Right atrium auricular region (tissue), 2 donors: ENCODE measurements at regions not wholly inside any gene's neighbourhood (a gene's known extent, or its start where the extent isn't known, plus 50 kb on each side); places are given as distances from the start of the nearest gene placed in this dataset.

Source experiments
- DNase-seq: peaks from one replicate; pipeline ENCODE4 v3.0.0-alpha.2; 2019; ENCODE audit warnings: low spot score
- H3K27ac ChIP-seq, 2 donors: fragments of 200-600 bp; sonication (generic); 1 replicate in 1 of 2; 2 replicates in 1 of 2; pipeline ENCODE4 v1.5.1; 2016 to 2019
- H3K27me3 ChIP-seq, 2 donors: fragments of 200-600 bp; sonication (generic); one replicate each; pipeline versions ENCODE4 v1.5.1 to v1.6.0; 2017 to 2019
- H3K36me3 ChIP-seq: fragments of 200-600 bp; sonication (generic); one replicate; pipeline ENCODE4 v1.5.1; 2016
- H3K4me1 ChIP-seq, 2 donors: fragments of 200-600 bp; sonication (generic); one replicate each; pipeline versions ENCODE4 v1.5.1 to v1.6.0; 2017 to 2019
- H3K4me3 ChIP-seq, 2 donors: fragments of 200-600 bp; sonication (generic); 1 replicate in 1 of 2; 2 replicates in 1 of 2; pipeline ENCODE4 v1.5.1; 2017 to 2019; ENCODE audit warnings: mild to moderate bottlenecking in 1 of 2, moderate library complexity in 1 of 2
- H3K9me3 ChIP-seq, 2 donors: fragments of 200-600 bp; sonication (generic); one replicate each; pipeline ENCODE4 v1.5.1; 2019
- CTCF ChIP-seq, 2 donors: fragments of 200-600 bp; sonication (generic); IDR thresholded peaks; one replicate each; pipeline ENCODE4 v1.5.1; 2019; ENCODE audit warnings: antibody characterized with exemption in 2 of 2

GRCh38 chr18:56115071-56116015 is 523.0 kb downstream of the TXNL1 start:
- DNase-seq = no peak
- no peaks in the 10 kb centered on the region for H3K27me3 ChIP-seq
- no peak overlapping the region for H3K4me3 ChIP-seq
- no peak overlapping the region for H3K27ac ChIP-seq
- H3K9me3 ChIP-seq = no peaks in the 10 kb centered on the region
- H3K36me3 ChIP-seq = no peaks in the 10 kb centered on the region
- TF ChIP-seq CTCF (IDR thresholded peaks at IDR 0.05) = no peak
- no peaks in the 10 kb centered on the region for H3K4me1 ChIP-seq

DNA sequence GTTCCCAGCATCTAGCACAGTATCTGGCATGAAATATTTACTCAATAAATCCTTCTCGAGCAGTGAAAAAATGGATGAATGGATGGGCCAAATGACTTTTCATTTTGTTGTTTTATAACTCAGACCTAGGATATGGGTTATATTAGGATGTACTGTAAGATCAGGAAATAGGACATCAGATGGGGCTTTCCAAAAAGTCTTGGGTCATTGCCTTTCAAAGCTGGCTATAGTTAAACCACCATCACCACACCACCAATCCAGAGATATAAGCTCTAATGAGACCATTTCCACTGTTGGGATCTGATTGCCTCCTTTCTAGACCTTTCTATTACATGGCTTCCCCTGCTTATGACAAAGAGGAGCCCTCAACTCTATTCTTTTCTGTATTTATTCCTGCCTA is 525.0 kb upstream of the TCF4 start:
- no peak for TF ChIP-seq CTCF (IDR thresholded peaks at IDR 0.05)
- no peaks in the 10 kb centered on the region for H3K27me3 ChIP-seq
- H3K9me3 ChIP-seq = no peaks in the 10 kb centered on the region
- no peak overlapping the region for H3K4me3 ChIP-seq
- no peak overlapping the region for H3K27ac ChIP-seq
- peaks cover 0 to 5% of the 10 kb centered on the region in 2 donors for H3K4me1 ChIP-seq
- no peaks in the 10 kb centered on the region for H3K36me3 ChIP-seq
- DNase-seq = no peak

GRCh38 chr18:56112013-56112749 is 524.2 kb upstream of the TCF4 start:
- Histone ChIP-seq H3K27me3 (no peaks in the 10 kb centered on the region), H3K9me3 (no peaks in the 10 kb centered on the region), H3K4me1 (peaks cover 0 to 6% of the 10 kb centered on the region in 2 donors), H3K4me3 (no peak overlapping the region), H3K36me3 (no peaks in the 10 kb centered on the region), H3K27ac (no peak overlapping the region)
- DNase-seq = no peak
- no peak for TF ChIP-seq CTCF (IDR thresholded peaks at IDR 0.05)

- no peak overlapping the region for H3K27ac ChIP-seq
- H3K36me3 ChIP-seq = no peaks in the 10 kb centered on the region
- no peak for DNase-seq
- H3K9me3 ChIP-seq = no peaks in the 10 kb centered on the region
- peaks cover 0 to 6% of the 10 kb centered on the region in 2 donors for H3K4me1 ChIP-seq
- no peak for TF ChIP-seq CTCF (IDR thresholded peaks at IDR 0.05)
- H3K27me3 ChIP-seq = no peaks in the 10 kb centered on the region
- H3K4me3 ChIP-seq = no peak overlapping the region
Observed at GRCh38 chr18:56109757-56110156, 521.8 kb upstream of the TCF4 start.

DNA sequence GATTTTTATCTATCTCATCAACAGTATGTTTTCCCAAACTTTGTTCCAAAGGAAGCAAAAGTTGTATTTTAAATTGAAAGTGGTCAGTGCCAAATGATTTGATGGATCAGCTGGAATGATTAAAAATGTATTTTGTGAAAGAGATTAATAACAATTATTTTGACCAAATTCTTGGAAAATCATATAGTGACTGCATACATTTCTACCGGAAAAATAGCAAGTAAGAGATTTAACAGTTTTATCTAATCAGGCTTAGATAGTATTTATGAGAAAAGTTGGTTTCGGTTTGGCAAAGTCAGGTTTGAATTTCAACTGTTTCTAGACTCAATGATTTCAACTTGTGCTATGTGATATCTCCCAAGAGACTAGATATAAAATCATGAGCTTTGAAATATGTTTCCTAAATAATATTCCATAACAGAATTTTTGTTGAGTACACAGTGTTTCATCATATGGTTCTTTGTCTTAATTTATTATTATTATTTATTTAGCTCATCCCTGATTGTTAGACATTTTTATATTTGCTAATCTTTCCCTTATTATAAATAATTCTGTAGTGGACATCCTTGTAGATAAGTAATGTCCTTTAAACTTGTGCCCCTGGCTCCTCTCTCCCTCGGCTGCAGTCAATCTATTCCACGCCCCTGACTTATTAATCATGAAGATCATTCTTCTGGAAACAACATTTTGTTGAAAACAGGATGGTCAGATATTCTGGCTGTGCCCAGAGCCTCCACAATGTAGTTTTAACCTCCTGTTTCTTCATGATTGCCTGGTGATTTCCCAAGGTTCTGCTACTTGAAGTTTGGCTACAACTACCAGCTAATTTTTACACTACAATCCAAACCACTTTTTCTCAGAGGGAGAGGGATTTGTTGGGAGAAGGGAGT is 520.7 kb upstream of the TCF4 start:
- H3K36me3 ChIP-seq = no peaks in the 10 kb centered on the region

More for the DNA sequence above, 520.7 kb upstream of the TCF4 start:
- Histone ChIP-seq H3K27ac (no peak overlapping the region), H3K4me1 (peaks cover 0 to 6% of the 10 kb centered on the region in 2 donors), H3K4me3 (no peak overlapping the region), H3K27me3 (no peaks in the 10 kb centered on the region), H3K9me3 (peaks cover 0 to 5% of the 10 kb centered on the region in 2 donors)
- DNase-seq = no peak
- no peak for TF ChIP-seq CTCF (IDR thresholded peaks at IDR 0.05)
